GM12891 (cell line): ENCODE measurements at regions not wholly inside any gene's neighbourhood (a gene's known extent, or its start where the extent isn't known, plus 50 kb on each side); places are given as distances from the start of the nearest gene placed in this dataset.

ENCODE experiments used
- PAX5 ChIP-seq: IDR thresholded peaks from 2 replicates; pipeline ENCODE4 v1.6.1; 2011; ENCODE audit warnings: low read length, moderate library complexity, mild to moderate bottlenecking; ENCODE audit not compliant: insufficient read depth, severe bottlenecking
- POLR2A ChIP-seq: IDR thresholded peaks from 2 replicates; pipeline ENCODE4 v1.6.1; 2011; ENCODE audit warnings: low read depth, low read length, control low read depth
- POLR2AphosphoS5 ChIP-seq: IDR thresholded peaks from 2 replicates; pipeline ENCODE4 v1.6.1; 2011; ENCODE audit warnings: low read depth, low read length, control low read depth

- no peak for TF ChIP-seq POLR2A
- TF ChIP-seq POLR2AphosphoS5, result no peak
- TF ChIP-seq PAX5, result no peak
Measured at GRCh38 chr1:81437649-81438048, 363.1 kb upstream of the ADGRL2 start.
